CD4-positive, alpha-beta T cell treated with Interleukin-15 for 4 hours (primary cell): ENCODE measurements at regions not wholly inside any gene's neighbourhood (a gene's known extent, or its start where the extent isn't known, plus 50 kb on each side); places are given as distances from the start of the nearest gene placed in this dataset.
"Not testable (repeated sequence)": the region's sequence is repeated elsewhere in the genome, so short reads cannot be mapped to it uniquely, and the experiment has no call there.

ENCODE experiments used
- DNase-seq: peaks from one replicate; pipeline ENCODE4 v3.0.0-alpha.2; 2020; ENCODE audit warnings: low spot score

GRCh38 chr10:8310930-8311329 lies 256.4 kb downstream of the GATA3 start:
- no peak for DNase-seq

DNA sequence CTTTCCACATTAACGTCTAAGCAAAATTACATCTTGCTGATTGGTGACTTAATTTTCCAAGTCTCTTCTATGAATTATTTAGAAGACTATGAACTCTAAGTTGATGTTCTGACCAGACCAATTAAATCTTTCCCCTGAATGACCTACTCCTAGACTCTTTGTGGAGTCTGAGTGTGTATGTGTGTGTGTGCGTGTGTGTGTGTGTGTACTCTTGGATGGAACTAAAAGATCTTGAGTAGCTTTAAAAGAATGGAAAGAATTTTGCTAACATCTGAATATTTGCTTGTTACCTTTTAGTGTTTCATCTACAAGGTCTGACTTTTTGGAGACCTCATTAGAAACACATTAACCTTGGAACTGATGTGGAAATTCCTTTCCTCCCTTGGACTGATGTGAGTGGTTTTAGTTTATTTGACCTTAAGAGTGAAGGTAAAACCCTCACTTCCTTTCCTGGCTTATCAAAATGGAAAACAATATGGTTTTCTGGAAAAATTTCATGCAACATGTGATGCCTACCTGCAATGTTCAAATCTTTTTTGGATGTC lies 257.1 kb downstream of the GATA3 start:
- no peak for DNase-seq

- no peak for DNase-seq
Observed at GRCh38 chr10:8312079-8312478, 257.6 kb downstream of the GATA3 start.

DNA sequence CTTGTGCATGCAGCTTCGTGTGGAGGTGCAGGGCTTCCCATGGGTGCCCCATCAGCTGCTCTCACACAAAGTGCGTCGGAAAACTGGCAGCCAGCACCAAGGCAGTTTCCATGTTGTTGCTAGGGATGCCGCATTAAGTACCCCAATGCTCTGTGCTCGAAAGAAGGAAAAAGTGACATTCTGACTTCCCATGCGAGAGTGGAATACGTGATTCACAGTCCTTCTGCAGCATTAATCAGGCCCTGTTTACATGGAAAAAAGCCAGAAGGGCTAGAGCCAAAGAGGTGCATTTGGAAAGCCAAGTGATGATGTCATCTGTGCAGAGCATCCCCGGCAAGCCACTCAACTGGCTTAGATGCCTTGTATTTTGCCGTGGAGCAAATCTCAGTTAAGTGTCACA lies 258.3 kb downstream of the GATA3 start:
- DNase-seq = no peak

GRCh38 chr10:8314486-8314885 lies 260.0 kb downstream of the GATA3 start:
- DNase-seq = no peak

DNA sequence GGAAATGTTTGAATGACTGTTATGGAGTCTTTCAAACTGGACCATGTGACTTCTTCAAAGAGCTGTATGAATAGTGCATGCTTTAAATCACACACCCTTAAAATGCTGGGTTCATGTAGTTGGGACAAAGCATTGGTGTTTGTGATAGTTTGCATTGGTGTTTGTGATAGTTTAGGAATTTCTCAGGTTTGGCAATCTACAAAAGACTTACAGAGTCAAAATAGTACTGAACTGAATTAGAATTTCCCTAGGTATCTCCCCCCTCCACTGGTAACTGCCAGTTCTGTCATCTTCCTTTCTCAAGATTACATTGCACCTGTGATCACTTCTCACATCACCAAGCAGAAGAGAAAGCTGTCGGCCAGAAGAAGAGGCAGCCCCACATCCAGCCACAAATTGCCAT lies 261.1 kb downstream of the GATA3 start:
- DNase-seq = no peak

GRCh38 chr10:8316284-8316683 lies 261.8 kb downstream of the GATA3 start:
- no peak for DNase-seq

DNA sequence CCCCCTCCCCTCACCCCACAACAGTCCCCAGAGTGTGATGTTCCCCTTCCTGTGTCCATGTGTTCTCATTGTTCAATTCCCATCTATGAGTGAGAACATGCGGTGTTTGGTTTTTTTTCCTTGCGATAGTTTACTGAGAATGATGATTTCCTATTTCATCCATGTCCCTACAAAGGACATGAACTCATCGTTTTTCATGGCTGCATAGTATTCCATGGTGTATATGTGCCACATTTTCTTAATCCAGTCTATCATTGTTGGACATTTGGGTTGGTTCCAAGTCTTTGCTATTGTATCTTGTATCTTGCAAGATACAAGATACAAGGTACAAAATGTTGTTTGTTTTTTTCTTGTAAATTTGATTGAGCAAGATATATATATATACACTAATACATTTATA lies 263.9 kb downstream of the GATA3 start:
- not testable (repeated sequence) for DNase-seq

- no peak for DNase-seq
Observed at GRCh38 chr10:8318956-8319355, 264.5 kb downstream of the GATA3 start.

- no peak for DNase-seq
Observed at GRCh38 chr10:8319704-8320103, 265.2 kb downstream of the GATA3 start.

- DNase-seq = no peak
Observed at GRCh38 chr10:8321990-8322389, 267.5 kb downstream of the GATA3 start.

- no peak for DNase-seq
Observed at GRCh38 chr10:8323428-8324054, 269.1 kb downstream of the GATA3 start.

DNA sequence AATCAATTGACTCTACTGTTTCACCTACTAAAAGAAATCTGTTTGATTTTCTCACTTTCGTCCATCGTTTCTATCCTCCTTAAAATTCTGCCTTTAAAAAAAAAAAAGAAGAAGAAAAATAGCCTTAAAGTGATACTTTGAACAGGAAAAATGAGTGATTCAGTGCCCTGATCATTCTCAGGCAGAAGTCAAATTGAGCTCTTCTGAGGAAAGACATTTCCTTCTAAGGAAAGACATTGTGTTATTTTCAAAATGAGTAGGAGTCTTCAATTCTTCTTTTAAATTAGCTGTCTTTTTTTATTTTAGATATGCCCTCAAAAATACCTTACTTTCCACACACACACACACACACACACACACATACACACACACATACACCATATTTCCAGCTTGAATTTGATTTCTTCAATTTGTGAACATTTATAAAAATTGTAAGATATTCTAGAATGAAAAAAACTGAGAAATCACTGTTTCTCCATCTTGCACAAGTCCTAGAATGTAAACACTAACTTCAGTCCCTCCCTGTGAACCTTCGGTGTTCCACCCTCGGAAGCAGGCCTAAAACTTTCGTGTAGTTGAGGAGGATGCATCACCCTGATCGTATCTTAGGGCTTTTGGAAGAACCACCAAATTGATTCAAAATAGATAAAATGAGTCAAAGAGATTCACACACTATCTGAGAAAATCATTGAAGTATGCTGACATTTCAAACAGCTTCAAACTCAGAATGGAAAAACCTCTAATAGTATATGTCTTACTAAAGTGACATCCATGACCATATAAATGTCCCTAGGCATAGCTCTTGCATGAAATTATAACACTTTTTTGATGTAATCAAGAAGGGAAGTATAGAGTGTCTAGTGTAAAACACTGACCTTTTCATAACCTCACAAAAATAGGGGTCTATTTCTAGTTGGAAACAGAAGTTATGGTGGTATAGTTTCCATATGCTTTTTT lies 270.8 kb downstream of the GATA3 start:
- peak; percentile 32 for DNase-seq

- no peak for DNase-seq
Observed at GRCh38 chr10:8326396-8327139, 272.1 kb downstream of the GATA3 start.

GRCh38 chr10:8327140-8327423 lies 272.6 kb downstream of the GATA3 start:
- DNase-seq = no peak

DNA sequence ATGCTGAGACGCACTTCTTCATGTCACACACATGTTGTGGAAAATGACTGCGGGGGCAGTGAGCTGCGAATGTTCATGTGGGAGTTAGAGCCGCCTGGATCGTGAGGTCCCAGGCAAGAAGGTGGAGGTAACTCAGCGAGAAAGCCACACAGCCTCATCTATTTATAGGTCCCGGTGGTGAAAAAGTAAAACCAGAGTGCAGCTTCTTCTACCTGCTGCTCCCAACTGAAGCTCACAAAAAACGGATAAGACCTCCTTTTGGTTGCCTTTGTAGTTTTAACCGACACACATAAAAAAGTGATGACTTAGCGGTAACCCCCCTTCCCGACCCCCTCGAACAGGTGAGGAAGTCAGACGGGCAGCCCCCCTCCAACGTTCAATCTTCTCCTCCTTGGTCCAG lies 276.9 kb downstream of the GATA3 start:
- peak; percentile 39 for DNase-seq

GRCh38 chr10:8331896-8332729 lies 277.6 kb downstream of the GATA3 start:
- DNase-seq = peak; percentile 94

GRCh38 chr10:8332730-8333111 lies 278.2 kb downstream of the GATA3 start:
- no peak for DNase-seq

- no peak for DNase-seq
Observed at GRCh38 chr10:8334631-8335030, 280.1 kb downstream of the GATA3 start.

DNA sequence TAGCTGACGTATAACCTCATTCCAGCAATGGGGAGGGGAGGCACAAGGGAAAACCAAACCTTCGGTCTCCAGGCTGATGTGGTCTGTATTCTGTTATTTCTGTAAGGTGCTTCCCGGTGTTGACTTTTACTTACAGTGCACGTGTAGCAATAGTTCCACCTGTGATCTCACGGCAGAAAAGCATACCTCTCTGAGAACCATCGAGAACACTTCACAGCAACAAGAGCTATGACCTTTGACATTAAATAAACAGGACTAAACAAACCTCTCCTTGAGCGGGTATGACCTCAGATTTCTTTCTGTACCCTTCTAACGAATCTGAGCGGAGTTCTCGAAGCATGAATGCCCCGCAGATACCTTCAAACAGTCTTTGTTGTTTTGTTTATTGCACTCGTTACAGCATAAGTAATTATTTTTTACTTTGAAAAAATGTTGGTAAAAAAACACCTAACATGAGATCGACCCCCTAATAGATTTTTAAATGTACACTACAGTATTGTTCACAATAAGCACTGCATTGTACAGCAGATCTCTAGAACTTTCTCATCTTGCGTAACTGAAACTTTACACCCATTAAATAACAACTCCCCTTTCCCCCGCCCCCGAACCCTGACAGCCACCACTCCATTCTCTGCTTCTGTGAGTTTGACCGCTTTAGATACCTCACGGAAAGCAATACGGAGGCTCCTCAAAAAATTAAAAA lies 282.3 kb downstream of the GATA3 start:
- DNase-seq = no peak

DNA sequence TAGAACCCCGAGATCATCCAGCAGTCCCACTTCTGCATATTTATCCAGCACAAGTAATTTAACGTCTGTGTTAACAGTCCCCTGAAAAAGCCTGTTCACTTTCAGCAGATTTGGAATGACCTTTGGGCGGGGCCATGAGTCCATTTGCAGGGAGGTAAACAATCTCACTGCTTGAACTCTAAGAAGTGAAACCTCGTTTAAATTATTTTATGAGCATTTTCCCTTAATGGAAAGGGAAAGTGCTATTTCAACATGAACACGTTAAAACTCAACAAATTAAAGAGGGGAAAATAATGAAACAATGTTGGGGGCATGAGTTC lies 282.8 kb downstream of the GATA3 start:
- no peak for DNase-seq
